Spleen (tissue), 7 donors: ENCODE measurements at regions not wholly inside any gene's neighbourhood (a gene's known extent, or its start where the extent isn't known, plus 50 kb on each side); places are given as distances from the start of the nearest gene placed in this dataset.

Experiments used
- CTCF ChIP-seq, 11 experiments: fragments of 200-600 bp in 7 of 11; fragments of 450-650 bp in 4 of 11; sonication (generic) in 4 of 11; IDR thresholded peaks in 8 of 11; conservative IDR thresholded peaks in 3 of 11; 1 replicate in 7 of 11; 2 replicates in 4 of 11; pipeline versions ENCODE4 v1.4.0 to v1.8.0; 2016 to 2021; ENCODE audit warnings: antibody characterized with exemption in 11 of 11, inconsistent platforms in 4 of 11, mild to moderate bottlenecking in 1 of 11
- POLR2A ChIP-seq, 3 donors: fragments of 450-650 bp; IDR thresholded peaks; one replicate each; pipeline ENCODE4 v1.5.1; 2017; ENCODE audit warnings: antibody characterized with exemption in 3 of 3, mild to moderate bottlenecking in 1 of 3
- POLR2AphosphoS5 ChIP-seq, 3 donors: sonication (generic); formaldehyde crosslinking; IDR thresholded peaks; one replicate each; pipeline ENCODE4 v1.5.1; 2017; ENCODE audit warnings: antibody characterized with exemption in 3 of 3
- donor health status: DM: no; HTN: no; CAD: no; lungs with moderate emphysema.
- donor health status: DM: no; HTN: no; CAD: no.
- donor health status: DM: no; HTN: no; CAD: no.

- no peak for TF ChIP-seq CTCF (IDR thresholded peaks at IDR 0.05 in 8 of 11, conservative IDR thresholded peaks at IDR 0.05 in 3 of 11)
- no peak for TF ChIP-seq POLR2AphosphoS5 (IDR thresholded peaks at IDR 0.05)
- TF ChIP-seq POLR2A (IDR thresholded peaks at IDR 0.05): no peak
These were observed 178.8 kb upstream of the NPVF start for GRCh38 chr7:25407053-25407452.
